HG02852 (cell line): ENCODE measurements at regions not wholly inside any gene's neighbourhood (a gene's known extent, or its start where the extent isn't known, plus 50 kb on each side); places are given as distances from the start of the nearest gene placed in this dataset.

Source experiments
- ATAC-seq: cut with Tn5 transposase; IDR thresholded peaks from one replicate; pipeline ENCODE4 v1.9.1; 2021; ENCODE audit warnings: mild to moderate bottlenecking, moderate library complexity; ENCODE audit not compliant: unreplicated experiment

DNA sequence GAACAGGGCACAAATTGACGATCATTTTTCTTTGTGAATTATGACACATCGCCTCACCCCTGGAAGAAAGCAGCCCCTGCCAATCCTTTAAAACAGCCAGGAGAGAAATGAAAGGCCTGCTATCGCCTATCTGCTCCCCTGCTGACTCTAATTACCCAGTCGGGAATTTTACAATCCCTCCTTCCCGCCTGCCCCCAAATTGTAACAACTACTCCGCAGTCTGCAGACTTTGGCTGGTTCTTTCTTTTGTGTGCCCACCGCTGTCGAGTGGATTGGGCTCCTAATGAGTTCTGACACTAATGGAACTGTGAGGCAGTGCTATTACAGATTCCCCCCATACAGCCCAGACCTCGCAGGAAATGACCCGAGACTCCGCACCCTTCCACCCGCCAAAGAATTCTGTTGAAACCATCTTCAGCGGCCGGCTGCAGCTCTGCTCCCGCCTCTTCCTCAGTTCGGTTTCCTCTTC, 281.2 kb upstream of the PARD3B start:
- no peak for ATAC-seq

DNA sequence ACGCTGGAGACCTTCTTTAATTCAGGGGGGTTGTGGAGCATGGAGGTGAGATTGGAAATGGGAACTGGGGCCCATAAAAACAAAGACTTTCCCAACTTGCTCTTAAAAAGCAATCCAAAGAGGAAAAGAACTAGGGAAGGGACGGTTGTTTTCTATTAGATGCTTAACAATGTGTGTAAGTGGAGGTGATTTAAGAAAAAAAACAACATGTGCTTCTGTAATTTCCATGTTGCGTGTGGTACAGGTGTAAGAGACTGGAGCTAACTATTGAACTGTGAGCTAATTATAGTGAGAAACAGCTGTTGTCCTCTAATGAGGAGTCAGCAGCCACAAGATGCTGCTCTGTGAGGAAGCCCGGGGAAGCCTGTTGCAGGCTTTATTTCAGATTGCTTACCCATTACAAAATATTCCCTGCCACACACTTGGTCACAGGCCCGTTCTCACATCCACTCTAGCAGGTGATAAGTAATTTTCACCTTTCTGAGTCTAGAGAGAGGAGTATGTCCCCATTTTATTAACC, 280.6 kb upstream of the PARD3B start:
- no peak for ATAC-seq

DNA sequence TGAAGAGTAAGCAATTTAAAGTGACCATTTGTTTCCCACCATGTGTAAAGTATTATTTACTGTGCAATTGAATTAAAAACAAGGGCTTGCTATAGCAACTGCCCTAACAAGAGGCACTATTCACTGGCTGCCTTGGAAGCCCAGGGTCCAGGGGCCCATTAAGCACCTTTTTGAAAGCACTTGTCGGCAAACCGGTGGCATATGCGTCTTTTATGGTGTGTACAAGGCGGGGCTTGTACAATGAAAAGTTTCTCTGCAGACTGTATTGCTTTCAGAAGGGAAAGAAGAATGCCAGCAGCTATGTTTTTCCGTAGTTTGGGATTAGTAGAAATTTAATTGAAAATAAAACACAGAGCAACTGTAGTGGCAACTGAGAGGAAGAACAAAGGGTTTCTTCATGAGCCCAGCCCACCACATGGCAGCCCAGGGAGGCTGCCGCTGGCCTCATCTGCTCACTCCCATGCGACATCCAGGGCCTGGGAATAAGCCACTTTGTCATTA, 279.5 kb upstream of the PARD3B start:
- no peak for ATAC-seq

DNA sequence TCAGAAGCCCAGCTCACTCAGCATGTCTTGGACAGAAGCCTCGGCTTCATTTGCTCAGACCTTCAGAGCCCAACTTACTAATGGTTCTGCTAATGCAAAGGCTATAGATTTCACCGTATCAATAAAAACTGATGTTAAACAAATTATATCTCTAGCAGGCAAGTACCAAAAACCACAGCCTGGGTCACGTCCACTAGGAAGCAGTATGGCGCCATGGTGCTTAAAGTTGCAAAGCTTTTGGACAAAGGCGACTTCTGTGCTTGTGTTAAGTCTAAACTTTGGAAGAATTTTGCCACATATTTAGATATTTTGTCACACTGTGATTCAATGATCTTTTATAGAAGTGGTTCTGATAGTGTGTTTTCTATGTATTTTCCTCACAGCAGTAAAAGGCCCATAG, 276.8 kb upstream of the PARD3B start:
- ATAC-seq = no peak

DNA sequence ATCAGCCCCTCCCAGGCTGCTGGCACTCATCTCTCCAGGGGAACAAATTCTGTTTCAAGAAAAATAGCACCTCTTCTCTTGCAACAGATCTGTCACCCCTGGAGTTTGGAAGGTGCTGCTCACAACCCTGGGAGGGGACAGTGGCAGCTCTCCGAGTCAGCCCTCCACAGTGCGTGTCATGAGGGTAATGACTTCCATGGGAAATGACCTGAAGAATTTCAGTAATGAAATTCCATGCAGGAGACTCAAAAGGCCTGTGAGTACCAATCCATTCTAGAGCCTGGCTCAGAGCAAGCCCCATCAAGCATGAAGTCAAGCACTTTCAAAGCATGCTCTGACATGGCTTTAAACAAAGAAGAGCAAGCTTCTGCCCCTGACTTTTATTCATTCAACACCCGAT, 276.3 kb upstream of the PARD3B start:
- ATAC-seq = no peak

DNA sequence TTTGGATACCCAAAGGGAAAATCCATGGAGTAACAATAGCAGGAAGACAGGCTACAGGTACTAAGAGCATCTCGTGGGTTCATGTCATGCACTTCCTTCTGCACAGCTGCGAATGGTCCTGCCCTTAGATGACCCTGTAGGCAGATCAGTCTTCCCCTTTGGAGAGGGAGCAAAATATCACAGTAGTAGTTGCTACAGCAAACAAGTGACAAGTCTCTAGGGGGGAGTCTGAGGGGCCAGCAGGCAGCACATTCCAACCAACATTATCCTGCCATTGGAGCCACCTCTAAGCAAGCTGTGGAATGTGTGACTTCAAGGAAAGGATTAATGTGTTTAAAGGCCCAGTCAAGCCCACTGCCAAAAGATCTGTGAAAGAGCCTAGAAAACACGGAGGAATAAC, 273.2 kb upstream of the PARD3B start:
- ATAC-seq = no peak

DNA sequence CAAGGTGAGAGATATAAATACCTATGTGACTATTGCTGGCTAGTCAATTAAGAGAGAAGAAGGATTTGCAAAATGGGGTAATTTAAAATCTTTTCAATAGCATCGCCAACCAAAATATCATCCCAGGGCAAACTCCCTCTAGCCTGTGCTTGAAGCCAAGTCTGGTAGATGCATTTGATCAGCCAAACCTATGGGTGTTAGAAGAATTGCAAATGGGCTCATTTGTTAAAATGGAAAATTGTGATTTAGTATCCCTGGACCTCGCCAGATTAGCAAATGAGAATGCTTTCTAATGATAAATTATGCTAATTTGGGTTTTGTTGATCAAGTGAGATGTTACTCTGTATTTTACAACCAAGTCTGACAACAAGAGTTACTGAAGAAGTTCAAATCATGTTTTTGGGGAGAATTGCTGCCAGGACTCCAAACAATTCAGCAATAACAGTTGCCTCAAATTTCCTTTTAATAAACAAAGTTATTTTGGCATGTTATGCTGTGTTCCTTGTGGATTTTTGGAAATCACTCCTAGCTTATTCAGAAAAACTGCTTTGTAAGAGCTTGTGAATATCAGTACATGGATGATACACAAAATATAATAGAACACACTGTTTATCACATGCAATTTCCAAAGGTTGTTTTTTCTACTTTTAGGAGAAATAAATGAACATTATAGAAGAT, 272.5 kb upstream of the PARD3B start:
- no peak for ATAC-seq

DNA sequence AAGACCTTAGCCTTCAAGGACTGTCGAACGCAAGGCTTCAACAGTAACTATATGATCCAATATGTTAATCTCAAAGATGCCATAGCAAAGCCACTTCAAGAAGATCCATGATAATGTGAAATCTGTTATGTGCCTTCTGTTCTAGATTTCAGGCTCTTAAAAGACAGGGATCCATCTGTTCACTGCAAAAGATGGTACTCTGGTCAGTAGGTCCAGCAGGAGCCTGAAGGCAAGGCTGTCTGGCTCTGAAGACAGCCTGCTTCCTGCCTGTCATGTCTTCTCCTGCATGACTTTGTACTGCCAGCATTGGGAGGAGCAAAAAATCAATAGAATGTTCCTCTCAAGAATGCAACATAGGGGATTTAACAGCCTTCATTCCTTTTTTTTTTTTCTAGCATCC, 270.8 kb upstream of the PARD3B start:
- no peak for ATAC-seq

DNA sequence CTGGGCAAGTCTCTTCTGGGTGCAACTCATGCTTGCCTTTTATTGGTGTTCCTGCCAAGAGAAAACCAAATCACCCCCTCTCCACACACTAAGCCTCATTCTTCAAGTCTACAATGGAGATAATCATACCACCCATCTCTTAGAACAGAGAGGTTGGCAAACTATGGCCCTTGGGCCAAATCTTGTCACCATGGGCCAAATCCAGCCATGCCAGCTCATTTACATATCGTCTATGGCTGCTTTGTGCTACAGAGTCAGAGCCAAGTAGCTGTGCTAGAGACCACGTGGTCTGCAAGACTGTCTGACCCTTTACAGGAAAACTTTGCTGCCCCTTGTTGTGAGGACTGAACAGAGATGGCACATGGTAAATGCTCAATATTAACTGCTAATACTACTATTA, 270.3 kb upstream of the PARD3B start:
- ATAC-seq = no peak

DNA sequence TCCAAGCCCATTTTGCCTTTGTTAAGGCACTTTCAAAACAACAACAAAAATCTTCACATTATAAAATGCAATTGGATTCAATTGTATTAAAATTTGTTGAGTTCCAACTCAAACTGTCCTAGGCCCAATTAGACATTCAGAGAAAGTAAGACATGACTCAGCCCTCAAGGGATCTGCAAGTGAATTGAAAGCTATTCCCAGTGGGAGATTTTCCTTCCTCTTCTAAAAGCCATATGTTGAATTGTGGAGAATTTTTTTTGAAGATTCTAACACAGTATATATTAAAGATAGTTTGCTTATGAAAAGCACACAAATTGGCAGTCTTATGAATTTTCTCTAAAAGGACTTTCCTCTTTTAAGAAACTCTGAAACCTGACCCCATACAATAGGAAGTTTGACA, 268.0 kb upstream of the PARD3B start:
- no peak for ATAC-seq

DNA sequence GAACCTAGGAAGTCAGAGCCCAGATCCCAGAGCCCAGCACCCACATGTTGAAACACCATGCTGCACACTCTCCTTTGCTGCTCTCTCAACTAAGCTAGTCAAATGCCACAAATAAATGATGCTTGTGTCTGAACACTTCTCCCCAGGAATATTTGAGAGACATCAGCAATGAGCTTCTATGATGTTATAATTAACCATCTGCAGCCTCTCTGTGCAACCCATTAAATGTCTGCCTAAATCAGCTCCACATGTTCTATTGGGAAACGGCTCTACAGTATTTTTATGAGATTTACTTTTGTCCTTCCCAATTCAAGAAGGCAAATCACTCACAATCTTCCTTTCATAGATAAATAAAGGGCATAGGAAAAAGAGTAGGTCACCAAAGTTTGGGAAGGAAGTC, 266.8 kb upstream of the PARD3B start:
- ATAC-seq = no peak

DNA sequence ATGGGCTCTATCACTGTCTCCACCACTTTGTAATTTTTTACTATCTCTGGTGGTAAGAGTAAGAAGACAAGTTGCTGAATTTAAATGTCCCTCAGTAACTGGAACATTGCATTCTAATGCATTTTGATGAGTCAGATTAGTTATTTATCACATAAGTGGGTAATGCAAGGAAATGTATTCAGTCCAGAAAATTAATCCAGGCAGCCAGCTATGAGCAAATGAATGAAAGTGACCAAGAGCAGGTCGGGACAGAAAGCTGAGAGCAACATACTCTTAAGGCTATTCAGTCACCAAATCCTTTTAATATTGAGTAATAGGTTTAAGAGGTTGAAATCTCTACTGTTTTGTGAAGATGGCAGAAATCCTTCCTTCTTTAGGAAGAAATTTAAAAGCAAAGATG, 265.5 kb upstream of the PARD3B start:
- ATAC-seq = no peak

DNA sequence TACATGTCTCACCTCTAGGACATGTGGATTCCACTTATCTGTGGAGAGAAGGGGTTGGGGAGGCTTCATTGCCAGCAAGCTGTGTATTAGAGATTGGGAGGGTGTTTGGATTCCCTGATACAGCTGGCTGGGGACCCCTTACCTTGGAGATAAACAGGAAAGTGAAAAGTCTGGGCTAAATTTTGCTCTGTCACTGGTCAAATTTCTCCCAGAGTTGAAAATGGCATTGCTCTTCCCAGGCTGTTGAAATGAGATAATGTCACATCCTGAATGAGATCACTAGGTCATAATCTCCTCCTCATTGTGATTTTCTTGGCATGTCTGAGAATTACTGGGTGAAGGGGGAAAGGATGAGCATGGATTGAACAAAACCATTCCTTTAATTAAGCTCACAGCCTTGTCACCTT, 265.0 kb upstream of the PARD3B start:
- no peak for ATAC-seq

DNA sequence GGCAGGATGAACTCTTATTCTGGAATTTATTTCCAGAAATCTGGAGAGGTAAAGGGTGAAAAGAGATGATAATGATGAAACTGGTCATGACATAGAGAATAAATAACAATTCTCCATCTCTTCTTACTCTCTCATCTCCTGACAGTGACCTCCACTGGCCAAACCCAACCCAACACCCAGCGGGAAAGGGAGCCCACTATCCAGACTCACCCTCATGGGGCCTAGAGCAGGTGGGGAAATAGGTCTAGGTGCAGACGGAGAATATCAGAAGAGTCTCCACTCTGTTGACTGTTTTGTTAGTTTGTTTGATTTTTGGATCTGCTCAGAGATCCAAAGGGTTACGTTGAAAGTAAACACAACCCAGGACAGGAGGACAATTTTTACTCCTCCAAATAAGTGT, 263.2 kb upstream of the PARD3B start:
- ATAC-seq = no peak

DNA sequence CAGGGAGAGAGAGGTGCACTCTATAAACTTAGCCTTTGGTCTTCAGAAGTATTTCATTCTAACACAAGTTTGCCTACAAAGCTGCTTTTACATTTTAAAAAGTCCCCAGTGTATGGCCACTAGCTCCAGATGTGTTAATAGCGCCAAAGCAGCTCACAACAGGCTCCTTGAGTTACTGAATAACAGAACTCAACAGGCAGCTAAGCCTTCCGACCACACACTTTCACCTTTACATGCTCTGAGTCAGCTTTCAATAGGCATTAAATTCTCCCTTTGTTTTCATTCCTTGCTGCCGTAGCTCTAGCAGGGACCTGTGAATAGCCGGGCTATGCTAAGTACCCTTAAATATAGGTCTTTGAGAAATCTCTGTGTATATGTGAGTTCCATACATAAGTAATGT, 262.8 kb upstream of the PARD3B start:
- ATAC-seq = no peak

DNA sequence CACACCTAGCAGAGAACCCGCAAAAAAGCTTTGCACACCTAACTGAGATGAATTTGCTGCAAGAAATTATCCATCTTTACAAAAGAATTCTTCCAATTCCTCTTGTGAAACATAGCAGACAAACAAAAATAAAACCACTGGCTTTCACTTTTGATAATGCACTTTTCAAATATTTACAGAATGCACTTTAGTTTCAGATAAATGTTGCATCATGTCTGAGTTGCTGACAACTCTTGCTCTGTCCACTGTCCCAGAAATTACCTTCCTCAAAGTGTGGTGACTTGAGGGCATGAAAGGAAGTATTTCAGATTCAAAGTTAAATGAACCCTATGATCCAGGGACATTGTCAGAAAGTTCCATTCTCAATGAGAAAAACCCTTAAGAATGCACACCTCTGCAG, 256.2 kb upstream of the PARD3B start:
- ATAC-seq = no peak

DNA sequence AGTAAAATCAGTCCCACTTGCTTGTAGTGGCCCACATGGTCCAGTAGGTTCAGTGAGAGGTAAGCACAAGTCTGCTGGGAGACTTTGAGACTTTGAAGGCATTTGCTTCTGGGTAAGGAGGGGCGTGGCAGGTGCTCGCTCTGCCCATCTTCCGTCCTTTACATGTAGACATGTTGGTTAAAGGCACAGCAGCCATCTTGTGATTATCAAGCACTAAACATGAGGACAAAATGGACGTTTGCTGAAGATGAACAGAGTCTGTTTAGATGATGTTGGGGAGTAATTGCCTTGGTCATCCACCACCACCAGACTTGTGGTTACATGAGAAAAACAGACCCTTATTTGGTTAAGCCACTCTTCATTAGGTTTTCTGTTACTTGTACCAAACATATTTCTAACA, 252.8 kb upstream of the PARD3B start:
- no peak for ATAC-seq

DNA sequence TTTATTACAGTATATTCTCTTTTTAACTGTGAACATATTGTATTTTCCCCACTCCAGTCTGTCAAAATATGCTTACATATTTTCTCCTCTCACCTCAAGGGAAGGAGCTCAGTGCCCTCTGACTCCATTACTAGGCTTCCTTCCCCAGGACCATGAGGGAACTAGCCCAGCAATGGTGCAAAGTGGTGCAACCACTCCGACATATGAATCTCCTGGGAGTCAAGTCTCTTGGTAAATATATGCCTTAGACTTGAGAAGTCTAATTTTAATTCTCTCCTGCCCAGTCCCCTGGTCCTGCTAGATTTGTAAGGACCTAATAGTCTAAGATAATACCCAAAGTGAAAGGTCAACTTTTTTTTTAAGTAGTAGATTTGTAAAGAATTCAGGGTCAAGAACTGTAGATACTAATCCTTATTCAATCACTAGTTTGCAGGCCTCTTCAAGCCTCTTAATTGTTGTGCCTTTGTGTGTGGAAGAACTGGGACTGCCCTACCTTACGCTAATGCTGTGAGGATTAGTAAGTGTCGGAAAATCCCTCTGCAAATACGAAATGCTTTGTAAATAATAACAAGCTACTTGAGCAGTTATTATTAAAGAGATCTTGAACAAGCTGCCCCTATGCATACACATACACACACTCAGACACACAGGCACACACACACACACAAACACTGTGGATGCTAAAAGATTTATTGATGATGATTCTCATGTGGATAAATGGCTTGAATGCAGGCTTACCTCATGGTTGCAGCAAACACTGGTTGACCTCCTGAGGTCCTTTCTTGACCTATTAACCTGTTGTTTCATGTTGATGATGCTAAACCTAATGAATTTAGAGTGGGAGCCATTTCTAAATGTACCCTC, 251.2 kb upstream of the PARD3B start:
- no peak for ATAC-seq

DNA sequence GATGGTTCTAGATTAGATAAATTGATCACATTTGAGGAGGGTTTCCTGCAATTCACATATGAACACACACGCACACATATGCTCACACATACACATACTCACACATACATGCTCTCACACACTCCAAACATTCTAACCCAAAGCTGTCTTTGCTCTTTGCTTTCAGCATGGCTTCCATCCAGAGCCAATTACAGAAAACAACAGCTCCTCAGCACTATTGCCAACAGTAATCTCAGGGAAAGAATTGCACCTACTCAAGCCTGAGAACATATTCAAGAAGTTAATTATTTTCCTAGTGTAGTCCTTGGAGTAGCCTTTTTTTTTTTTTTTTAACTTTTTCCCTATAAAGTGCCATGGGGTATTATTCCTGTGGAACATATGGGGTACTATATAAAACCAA, 246.9 kb upstream of the PARD3B start:
- ATAC-seq = no peak

DNA sequence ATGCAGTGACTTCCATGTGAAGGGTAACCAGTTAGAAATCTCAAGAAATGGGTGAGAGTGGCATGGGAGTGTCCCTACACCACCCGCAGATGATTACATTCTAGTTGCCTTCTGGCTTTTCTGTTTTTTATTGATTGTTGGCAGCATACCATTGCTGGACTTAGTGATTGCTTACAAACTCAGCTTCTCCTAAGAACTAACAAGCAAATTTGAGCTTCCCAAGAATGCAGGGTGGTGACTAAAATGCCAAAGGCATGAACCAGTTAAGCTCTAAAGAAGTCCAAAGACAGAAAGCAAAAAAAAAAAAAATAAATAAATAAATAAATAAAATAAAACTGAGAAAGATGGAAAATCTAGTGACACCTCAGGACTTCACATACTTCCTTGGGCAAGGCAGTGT, 245.5 kb upstream of the PARD3B start:
- no peak for ATAC-seq

DNA sequence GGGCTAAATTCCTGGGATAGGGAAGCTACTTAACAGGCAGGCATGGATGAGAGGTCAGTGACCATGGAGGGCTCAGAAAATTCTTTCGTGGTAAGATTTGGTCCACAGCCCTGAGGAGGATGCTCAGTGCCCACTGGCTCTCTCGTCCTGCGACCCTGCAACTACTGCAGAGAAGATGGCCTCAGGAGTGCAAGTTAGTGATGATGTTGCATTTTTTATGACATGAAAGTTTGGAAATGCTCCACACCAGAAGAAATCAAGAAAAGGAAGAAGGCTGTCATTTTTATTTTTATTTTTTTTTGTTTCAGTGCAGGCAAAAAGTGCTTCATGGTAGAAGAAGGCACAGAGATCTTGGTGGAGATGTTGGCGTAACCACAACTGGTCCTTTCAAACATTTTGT, 238.6 kb upstream of the PARD3B start:
- no peak for ATAC-seq

DNA sequence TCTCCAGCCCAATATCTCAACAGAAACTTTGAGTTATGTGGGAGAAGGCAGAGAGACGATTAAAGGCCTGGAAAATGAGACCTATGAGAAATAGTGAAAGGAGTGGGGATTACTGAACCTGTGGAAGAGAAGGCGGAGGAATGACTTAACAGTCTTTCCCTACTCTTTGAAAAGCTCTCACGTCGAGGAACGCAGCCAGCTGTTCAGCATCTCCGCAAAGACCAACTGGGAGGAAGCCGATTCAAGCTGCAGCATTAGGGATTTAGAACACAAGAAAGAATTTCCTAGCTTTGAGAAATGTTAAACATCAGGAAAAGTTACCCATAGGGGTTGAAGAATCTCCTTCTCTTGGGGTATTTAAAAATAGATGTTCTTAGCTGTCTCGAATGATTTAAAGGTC, 233.2 kb upstream of the PARD3B start:
- no peak for ATAC-seq
